GM21515 (cell line): ENCODE measurements at regions not wholly inside any gene's neighbourhood (a gene's known extent, or its start where the extent isn't known, plus 50 kb on each side); places are given as distances from the start of the nearest gene placed in this dataset.

Source experiments
- ATAC-seq: cut with Tn5 transposase; IDR thresholded peaks from one replicate; pipeline ENCODE4 v1.9.1; 2021; ENCODE audit not compliant: unreplicated experiment

DNA sequence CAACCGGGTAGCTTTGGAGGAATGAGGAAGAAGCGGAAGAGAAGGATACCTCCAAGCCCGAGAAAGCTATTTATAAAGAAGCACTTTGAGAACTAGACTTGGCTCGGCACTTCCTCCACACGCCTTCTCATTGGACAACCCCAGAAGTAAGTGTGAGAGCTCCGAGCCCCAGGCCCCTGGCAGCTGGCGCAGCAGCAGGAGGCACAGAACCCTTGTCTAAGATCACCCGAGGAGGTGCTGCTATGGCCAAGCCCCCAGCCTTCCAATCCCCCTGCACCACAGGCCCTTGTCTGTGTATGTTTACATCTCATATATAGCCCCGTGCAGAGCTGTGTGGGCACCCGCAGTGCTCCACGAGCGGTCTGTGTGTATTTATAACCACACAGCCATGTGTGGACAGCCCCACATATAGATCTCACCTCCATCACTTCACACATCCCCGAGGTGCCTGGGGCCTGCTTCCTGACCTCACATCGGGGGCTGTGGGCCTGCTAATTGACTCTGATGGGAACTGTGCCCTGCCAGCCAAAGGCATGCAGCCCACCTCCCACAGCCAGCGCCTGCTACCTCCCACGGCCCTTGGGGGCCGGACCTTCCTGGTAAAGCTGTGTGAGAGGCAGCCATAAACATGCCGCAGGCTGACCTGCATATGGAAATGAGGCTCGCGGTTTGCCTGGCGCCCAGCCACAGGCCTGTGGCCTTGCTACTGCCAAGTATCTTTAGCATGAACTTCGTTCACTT, 96.1 kb downstream of the C17orf67 start:
- ATAC-seq, result no peak

DNA sequence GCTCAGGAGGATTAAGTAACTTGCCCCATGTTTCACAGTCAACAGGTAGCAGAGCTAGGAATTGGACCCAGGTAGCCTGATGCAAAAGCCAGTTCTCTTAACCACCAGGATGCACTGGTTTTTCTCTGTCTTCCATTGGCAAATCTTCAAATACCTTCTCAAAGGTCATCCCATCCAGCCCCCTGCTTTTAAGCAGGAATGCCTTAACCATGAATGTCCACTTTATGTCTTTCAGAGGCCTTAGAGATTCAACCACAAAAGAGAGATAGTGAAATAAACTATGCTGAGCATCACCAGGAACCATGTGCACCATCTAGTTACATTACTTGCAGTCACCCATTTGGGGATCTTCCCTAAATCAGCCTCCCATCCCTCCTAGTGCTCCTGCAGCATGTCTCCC, 94.3 kb downstream of the C17orf67 start:
- no peak for ATAC-seq

DNA sequence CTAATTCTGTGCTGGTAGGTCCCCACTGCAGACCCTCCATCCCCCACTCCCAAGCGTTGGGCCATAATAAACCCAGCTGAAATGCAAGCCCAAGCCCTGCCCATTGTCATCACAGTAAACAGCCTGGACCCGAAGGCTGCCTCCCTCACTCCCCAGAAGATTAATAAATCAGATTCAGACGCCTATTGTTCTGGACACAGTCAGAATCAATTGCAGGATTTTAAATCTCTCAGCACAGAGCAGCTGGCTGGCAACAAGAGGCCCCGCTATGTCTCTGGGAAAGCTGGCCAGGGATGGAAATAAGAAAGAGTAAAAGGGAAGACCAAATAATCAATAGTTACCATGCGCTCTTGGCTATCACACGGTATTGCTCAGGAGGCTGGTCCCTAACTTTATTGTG, 93.9 kb downstream of the C17orf67 start:
- no peak for ATAC-seq

DNA sequence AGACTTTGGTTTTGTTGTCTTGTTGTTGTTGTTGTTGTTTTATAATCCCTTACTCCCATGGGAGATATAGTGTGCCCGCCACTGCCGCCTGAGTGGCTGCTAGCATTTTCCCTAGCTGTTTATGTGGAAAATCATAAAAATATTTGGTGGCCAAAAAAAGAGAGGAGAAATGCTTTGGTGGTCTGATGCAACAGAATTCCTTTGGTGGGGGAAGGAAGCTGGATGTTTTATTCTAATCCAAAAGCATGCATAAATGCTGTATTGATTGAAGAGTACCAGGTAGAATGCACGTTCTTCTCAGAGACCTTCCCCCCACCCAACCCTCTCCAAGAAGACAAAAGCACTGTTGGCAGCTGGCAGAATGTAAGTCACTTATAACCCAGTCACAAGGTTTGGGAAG, 93.2 kb downstream of the C17orf67 start:
- ATAC-seq, result no peak
